ENCODE measurements at regions not wholly inside any gene's neighbourhood (a gene's known extent, or its start where the extent isn't known, plus 50 kb on each side); places are given as distances from the start of the nearest gene placed in this dataset.

GRCh38 chr1:221227460-221227859, 348.2 kb downstream of the HLX start:
- TF ChIP-seq POLR2A (IDR thresholded peaks at IDR 0.05; ENCODE audit: low read depth, low read length) (no peak), MAX (IDR thresholded peaks at IDR 0.05; ENCODE audit: insufficient read depth, insufficient read length) (no peak), MYC (IDR thresholded peaks at IDR 0.05; ENCODE audit: low read depth, low read length) (no peak), EZH2 (IDR thresholded peaks at IDR 0.05; ENCODE audit: borderline replicate concordance, low read depth, low read length, severe bottlenecking) (no peak), JUN (IDR thresholded peaks at IDR 0.05; ENCODE audit: borderline replicate concordance, insufficient read depth, insufficient read length, low read depth) (no peak), POLR2AphosphoS5 (IDR thresholded peaks at IDR 0.05; ENCODE audit: insufficient read depth, low read depth, low read length) (no peak), GATA2 (IDR thresholded peaks at IDR 0.05; ENCODE audit: insufficient read depth, insufficient read length, low read depth, low read length) (no peak)
- TF ChIP-seq, protein P1, sequence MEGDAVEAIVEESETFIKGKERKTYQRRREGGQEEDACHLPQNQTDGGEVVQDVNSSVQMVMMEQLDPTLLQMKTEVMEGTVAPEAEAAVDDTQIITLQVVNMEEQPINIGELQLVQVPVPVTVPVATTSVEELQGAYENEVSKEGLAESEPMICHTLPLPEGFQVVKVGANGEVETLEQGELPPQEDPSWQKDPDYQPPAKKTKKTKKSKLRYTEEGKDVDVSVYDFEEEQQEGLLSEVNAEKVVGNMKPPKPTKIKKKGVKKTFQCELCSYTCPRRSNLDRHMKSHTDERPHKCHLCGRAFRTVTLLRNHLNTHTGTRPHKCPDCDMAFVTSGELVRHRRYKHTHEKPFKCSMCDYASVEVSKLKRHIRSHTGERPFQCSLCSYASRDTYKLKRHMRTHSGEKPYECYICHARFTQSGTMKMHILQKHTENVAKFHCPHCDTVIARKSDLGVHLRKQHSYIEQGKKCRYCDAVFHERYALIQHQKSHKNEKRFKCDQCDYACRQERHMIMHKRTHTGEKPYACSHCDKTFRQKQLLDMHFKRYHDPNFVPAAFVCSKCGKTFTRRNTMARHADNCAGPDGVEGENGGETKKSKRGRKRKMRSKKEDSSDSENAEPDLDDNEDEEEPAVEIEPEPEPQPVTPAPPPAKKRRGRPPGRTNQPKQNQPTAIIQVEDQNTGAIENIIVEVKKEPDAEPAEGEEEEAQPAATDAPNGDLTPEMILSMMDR (IDR thresholded peaks at IDR 0.05; ENCODE audit: extremely low read depth in 1 of 2, insufficient read depth in 1 of 2, low read depth in 1 of 2, low read length in 2 of 2): no peak
